Lower lobe of right lung (tissue), 2 donors: ENCODE measurements at regions not wholly inside any gene's neighbourhood (a gene's known extent, or its start where the extent isn't known, plus 50 kb on each side); places are given as distances from the start of the nearest gene placed in this dataset.

ENCODE experiments used
- ATAC-seq, 2 donors: fragments of 200-7000 bp; cut with Tn5 transposase; one replicate each; pipeline ENCODE4 v1.9.1; 2020 to 2022; ENCODE audit warnings: mild to moderate bottlenecking in 2 of 2, moderate library complexity in 2 of 2
- DNase-seq: peaks from one replicate; pipeline ENCODE4 v3.0.0-alpha.2; 2020
- H3K27ac ChIP-seq: fragments of 200-600 bp; one replicate; pipeline ENCODE4 v1.8.0; 2022
- H3K27me3 ChIP-seq: fragments of 200-600 bp; one replicate; pipeline ENCODE4 v1.8.0; 2022; ENCODE audit warnings: low read depth
- H3K36me3 ChIP-seq: fragments of 200-600 bp; one replicate; pipeline ENCODE4 v1.8.0; 2022; ENCODE audit warnings: mild to moderate bottlenecking
- H3K4me1 ChIP-seq: fragments of 200-600 bp; one replicate; pipeline ENCODE4 v1.8.0; 2022
- H3K4me3 ChIP-seq: fragments of 200-600 bp; one replicate; pipeline ENCODE4 v1.8.0; 2022; ENCODE audit warnings: mild to moderate bottlenecking
- H3K9me3 ChIP-seq: fragments of 200-600 bp; one replicate; pipeline ENCODE4 v1.8.0; 2022
- intact Hi-C: fragments of 100-400 bp; cut with DNase I; formaldehyde crosslinking; loops from one replicate; pipeline ENCODE4 v1.11.0; 2022
- TF ChIP-seq, protein P1 (sequence below): fragments of 200-600 bp; IDR thresholded peaks from one replicate; pipeline ENCODE4 v1.8.0; 2022; ENCODE audit warnings: antibody characterized with exemption, mild to moderate bottlenecking
- donor health status: DM: no; HTN: yes; CAD: no; lungs with severe emphysema.

DNA sequence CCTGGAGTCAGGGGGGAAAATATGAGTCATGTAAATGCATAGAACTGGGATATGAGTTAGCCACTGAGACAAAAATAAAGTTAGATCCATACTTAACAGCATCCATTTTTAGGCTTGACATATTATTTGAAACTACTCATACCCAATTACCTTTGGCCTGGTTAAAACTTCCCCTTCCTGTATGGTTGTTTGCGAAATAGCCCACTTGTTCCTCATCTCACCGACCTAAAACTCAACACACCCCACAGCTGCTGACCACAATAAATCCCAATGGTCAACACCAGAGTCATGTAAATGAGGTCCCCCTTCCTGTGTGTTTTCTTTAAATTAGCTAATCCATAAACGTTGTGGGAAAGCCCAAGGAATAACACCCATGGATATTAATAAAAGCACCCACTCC is 55.2 kb upstream of the TMEM215 start:
- no peak overlapping the region for H3K27ac ChIP-seq
- H3K9me3 ChIP-seq, result no peaks in the 10 kb centered on the region
- ATAC-seq (peak; percentile 29 to 51), DNase-seq (no peak)
- no peak overlapping the region for H3K4me3 ChIP-seq
- H3K36me3 ChIP-seq, result no peaks in the 10 kb centered on the region
- TF ChIP-seq, protein P1, sequence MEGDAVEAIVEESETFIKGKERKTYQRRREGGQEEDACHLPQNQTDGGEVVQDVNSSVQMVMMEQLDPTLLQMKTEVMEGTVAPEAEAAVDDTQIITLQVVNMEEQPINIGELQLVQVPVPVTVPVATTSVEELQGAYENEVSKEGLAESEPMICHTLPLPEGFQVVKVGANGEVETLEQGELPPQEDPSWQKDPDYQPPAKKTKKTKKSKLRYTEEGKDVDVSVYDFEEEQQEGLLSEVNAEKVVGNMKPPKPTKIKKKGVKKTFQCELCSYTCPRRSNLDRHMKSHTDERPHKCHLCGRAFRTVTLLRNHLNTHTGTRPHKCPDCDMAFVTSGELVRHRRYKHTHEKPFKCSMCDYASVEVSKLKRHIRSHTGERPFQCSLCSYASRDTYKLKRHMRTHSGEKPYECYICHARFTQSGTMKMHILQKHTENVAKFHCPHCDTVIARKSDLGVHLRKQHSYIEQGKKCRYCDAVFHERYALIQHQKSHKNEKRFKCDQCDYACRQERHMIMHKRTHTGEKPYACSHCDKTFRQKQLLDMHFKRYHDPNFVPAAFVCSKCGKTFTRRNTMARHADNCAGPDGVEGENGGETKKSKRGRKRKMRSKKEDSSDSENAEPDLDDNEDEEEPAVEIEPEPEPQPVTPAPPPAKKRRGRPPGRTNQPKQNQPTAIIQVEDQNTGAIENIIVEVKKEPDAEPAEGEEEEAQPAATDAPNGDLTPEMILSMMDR, result no peak
- intact Hi-C loops, result no loop called here
- no peaks in the 10 kb centered on the region for H3K27me3 ChIP-seq
- H3K4me1 ChIP-seq, result no peaks in the 10 kb centered on the region
